Pancreas (tissue), 10 donors: ENCODE measurements at regions not wholly inside any gene's neighbourhood (a gene's known extent, or its start where the extent isn't known, plus 50 kb on each side); places are given as distances from the start of the nearest gene placed in this dataset.

Experiments used
- ATAC-seq, 4 donors: fragments of 200-7000 bp; cut with Tn5 transposase; one replicate each; pipeline versions ENCODE4 v1.8.0 to v1.9.1; 2020; ENCODE audit warnings: mild to moderate bottlenecking in 4 of 4, moderate library complexity in 4 of 4
- DNase-seq, 6 donors: peaks; one replicate each; pipeline ENCODE4 v3.0.0-alpha.2; 2020
- FAIRE-seq: peaks from 2 replicates; lab custom pipeline; 2012; peaks lifted over from hg19 to GRCh38; lab: Jason Lieb, UNC
- H3K27ac ChIP-seq, 4 donors: fragments of 200-600 bp; sonication (generic); 1 replicate in 3 of 4; 2 replicates in 1 of 4; pipeline versions ENCODE4 v1.5.0 to v1.8.0; 2020
- H3K27me3 ChIP-seq, 4 donors: fragments of 200-600 bp; one replicate each; pipeline ENCODE4 v1.8.0; 2021
- H3K36me3 ChIP-seq, 3 donors: fragments of 200-600 bp; sonication (generic) in 1 of 3; one replicate each; pipeline versions ENCODE4 v1.5.0 to v1.8.0; 2020 to 2021
- H3K4me1 ChIP-seq, 3 donors: fragments of 200-600 bp; one replicate each; pipeline ENCODE4 v1.8.0; 2021
- H3K4me3 ChIP-seq, 4 donors: fragments of 200-600 bp; sonication (generic) in 2 of 4; one replicate each; pipeline versions ENCODE4 v1.5.0 to v1.8.0; 2020 to 2021
- H3K9me3 ChIP-seq, 4 donors: fragments of 200-600 bp; one replicate each; pipeline ENCODE4 v1.8.0; 2021
- CTCF ChIP-seq, 4 donors: fragments of 200-600 bp; sonication (generic) in 3 of 4; IDR thresholded peaks; one replicate each; pipeline versions ENCODE4 v1.5.0 to v1.8.0; 2021; ENCODE audit warnings: antibody characterized with exemption in 4 of 4
- whole genome bisulfite sequencing, 2 donors: extraction: QIAGEN DNeasy Blood & Tissue Kit; methylation state at CpG; one replicate each; pipeline ENCODE4 v1.1.7; 2013; 5-methylcytosine and 5-hydroxymethylcytosine counted together
- intact Hi-C, 3 donors: fragments of 100-400 bp; cut with DNase I; formaldehyde crosslinking; loops; one replicate each; pipeline versions ENCODE4 v1.11.1 to v1.14.2; 2022
- donor health status: healthy with polysubstance abuse.
- donor health status: DM: no; HTN: no; CAD: no; lungs with moderate emphysema.
- donor health status: DM: no; HTN: no; CAD: no.
- donor health status: control.
- donor health status: control.
- donor health status: Bipolar disorder and iron deficiency.
- donor health status: DM: yes; HTN: yes; CAD: no.
- donor health status: DM: no; HTN: no; CAD: no.
- donor health status: DM: no; HTN: no; CAD: no.
- donor health status: DM: yes; HTN: yes; CAD: no.

GRCh38 chr11:45079943-45080719, 66.3 kb upstream of the PRDM11 start:
- intact Hi-C loops, result loop anchor here in 1 of 3 donors (10.0 kb wide), 1 partner anchor 515 kb away; the partner anchor contains the start of gene CD82
- H3K27ac ChIP-seq, result no peak overlapping the region
- 81% methylated on average over 16 of the region's 16 CpGs for WGBS, 2 donors
- FAIRE-seq (no peak), DNase-seq (no peak), ATAC-seq (peak in 2 of 4 donors; percentile 30 to 49)
- TF ChIP-seq CTCF (IDR thresholded peaks at IDR 0.05), result no peak
- no peaks in the 10 kb centered on the region for H3K4me1 ChIP-seq
- H3K36me3 ChIP-seq, result no peaks in the 10 kb centered on the region
- H3K4me3 ChIP-seq, result no peak overlapping the region
- no peaks in the 10 kb centered on the region for H3K9me3 ChIP-seq
- H3K27me3 ChIP-seq, result no peaks in the 10 kb centered on the region

- H3K27ac ChIP-seq, result no peak overlapping the region
- peak in 1 of 4 donors; percentile 58 for ATAC-seq
- FAIRE-seq, result no peak
- H3K27me3 ChIP-seq, result no peaks in the 10 kb centered on the region
- H3K4me3 ChIP-seq, result no peak overlapping the region
- no peaks in the 10 kb centered on the region for H3K4me1 ChIP-seq
- intact Hi-C loops, result no loop called here
- WGBS, 2 donors, result 63 to 66% methylated on average over 10 of the region's 10 CpGs
- H3K36me3 ChIP-seq, result no peaks in the 10 kb centered on the region
- H3K9me3 ChIP-seq, result no peaks in the 10 kb centered on the region
- no peak for TF ChIP-seq CTCF (IDR thresholded peaks at IDR 0.05)
- DNase-seq, result no peak
Observed at GRCh38 chr11:45082744-45083543, 63.5 kb upstream of the PRDM11 start.

- no peaks in the 10 kb centered on the region for H3K27me3 ChIP-seq
- TF ChIP-seq CTCF (IDR thresholded peaks at IDR 0.05), result no peak
- H3K36me3 ChIP-seq, result no peaks in the 10 kb centered on the region
- no peak overlapping the region for H3K4me3 ChIP-seq
- no peaks in the 10 kb centered on the region for H3K9me3 ChIP-seq
- no peaks in the 10 kb centered on the region for H3K4me1 ChIP-seq
- H3K27ac ChIP-seq, result no peak overlapping the region
- 40 to 45% methylated on average over 3 of the region's 3 CpGs for WGBS, 2 donors
- ATAC-seq, result peak in 2 of 4 donors; percentile 17 to 54
- DNase-seq, result no peak
- FAIRE-seq, result no peak
- intact Hi-C loops, result no loop called here
Observed at GRCh38 chr11:45083544-45084087, 62.8 kb upstream of the PRDM11 start.

GRCh38 chr11:45085646-45086501, 60.6 kb upstream of the PRDM11 start:
- FAIRE-seq (no peak), ATAC-seq (no peak), DNase-seq (no peak)
- H3K27me3 ChIP-seq, result no peaks in the 10 kb centered on the region
- WGBS, 2 donors, result 74 to 82% methylated on average over 11 of the region's 11 CpGs
- H3K4me1 ChIP-seq, result peaks cover 0 to 8% (median 5%) of the 10 kb centered on the region in 3 donors
- intact Hi-C loops, result no loop called here
- H3K9me3 ChIP-seq, result no peaks in the 10 kb centered on the region
- H3K4me3 ChIP-seq, result no peak overlapping the region
- no peak for TF ChIP-seq CTCF (IDR thresholded peaks at IDR 0.05)
- H3K27ac ChIP-seq, result no peak overlapping the region
- no peaks in the 10 kb centered on the region for H3K36me3 ChIP-seq
